COLO668 (cell line): ENCODE measurements at regions not wholly inside any gene's neighbourhood (a gene's known extent, or its start where the extent isn't known, plus 50 kb on each side); places are given as distances from the start of the nearest gene placed in this dataset.

Experiments used
- DNase-seq: peaks from one replicate; lab custom pipeline; 2025; ENCODE audit not compliant: unreplicated experiment; lab: John Stamatoyannopoulos, UW

DNA sequence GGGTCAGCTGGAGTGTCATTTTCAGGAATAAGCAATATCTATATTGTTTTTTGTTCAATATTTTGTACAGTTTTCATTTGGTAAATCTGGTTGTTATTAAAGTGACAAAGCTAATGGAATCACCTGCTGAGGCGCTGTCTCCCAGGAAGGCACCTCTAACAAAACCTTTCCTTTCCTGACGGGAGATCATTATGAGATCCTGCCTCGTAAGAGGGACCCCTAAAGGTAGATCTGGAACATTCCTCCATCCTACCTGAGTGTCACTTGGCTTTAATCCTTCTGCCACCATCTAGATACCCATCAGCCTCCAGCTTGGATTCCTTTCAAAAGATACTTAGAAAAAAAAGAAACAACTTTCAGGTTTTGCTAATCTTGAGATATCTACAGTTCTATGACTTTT lies 157.7 kb downstream of the FAT3 start:
- DNase-seq: no peak

- DNase-seq: no peak
Observed at GRCh38 chr11:92383430-92383829, 158.8 kb downstream of the FAT3 start.

DNA sequence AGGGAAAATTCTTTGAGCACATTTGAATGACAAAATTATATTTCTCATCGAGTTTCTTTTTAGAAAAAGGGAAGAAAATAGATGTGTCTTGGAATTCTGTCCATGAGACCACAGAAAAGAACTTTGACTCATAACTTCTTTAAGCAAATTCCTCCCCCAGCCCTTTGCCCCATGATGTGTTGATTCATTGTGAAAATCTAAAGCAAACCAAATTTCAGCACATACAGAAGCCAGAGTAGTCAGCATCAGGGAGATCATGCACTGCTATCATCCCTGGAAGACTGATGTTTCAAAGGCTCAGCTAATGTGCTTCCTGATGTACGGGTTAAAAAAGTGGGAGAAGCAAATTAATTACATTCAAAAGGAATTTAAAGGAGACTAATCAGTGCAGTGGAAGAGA lies 159.7 kb downstream of the FAT3 start:
- no peak for DNase-seq

GRCh38 chr11:92384802-92385201 lies 160.2 kb downstream of the FAT3 start:
- DNase-seq: no peak

- no peak for DNase-seq
Observed at GRCh38 chr11:92386577-92386976, 162.0 kb downstream of the FAT3 start.

DNA sequence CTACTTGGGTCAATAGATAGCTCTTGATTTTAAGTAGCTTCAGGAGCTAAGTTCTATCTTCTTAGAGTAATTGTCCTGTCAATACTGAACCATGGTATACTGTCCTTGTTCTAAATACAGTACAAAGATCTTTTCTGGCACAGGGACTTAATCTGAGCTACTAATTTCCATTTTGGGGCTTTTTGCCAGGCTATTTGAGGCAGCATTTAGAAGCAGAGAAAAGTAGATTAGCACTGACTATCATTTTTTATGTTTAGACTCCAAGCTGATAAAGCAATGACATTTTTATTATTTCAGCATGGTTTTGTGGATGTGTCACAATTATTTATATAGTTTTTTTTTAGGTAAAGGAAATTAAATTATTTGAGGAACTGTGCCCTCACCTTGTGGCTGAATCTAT lies 163.2 kb downstream of the FAT3 start:
- no peak for DNase-seq

- no peak for DNase-seq
Observed at GRCh38 chr11:92388380-92388779, 163.8 kb downstream of the FAT3 start.

- no peak for DNase-seq
Observed at GRCh38 chr11:92390783-92391182, 166.2 kb downstream of the FAT3 start.

DNA sequence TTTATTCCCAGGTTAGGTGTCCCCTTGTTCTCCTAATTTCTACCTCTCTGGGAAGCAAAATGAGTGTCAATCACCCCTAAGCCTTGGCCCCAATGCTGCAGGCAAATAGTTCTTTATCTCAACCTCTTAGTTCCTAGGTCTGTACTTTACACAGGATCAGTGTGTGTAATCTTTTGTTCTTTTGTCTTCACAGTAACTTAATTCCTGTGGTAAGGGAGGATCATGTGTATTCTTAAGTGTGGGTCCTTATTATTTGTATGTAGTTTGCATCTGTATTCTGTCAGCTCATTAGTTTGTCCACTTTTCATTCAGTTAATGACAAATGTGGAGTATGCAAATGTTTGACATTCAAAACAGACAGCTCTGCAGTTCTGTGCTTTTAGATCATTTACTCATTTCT lies 166.7 kb downstream of the FAT3 start:
- DNase-seq: no peak

- DNase-seq: no peak
Observed at GRCh38 chr11:92391808-92392207, 167.2 kb downstream of the FAT3 start.

DNA sequence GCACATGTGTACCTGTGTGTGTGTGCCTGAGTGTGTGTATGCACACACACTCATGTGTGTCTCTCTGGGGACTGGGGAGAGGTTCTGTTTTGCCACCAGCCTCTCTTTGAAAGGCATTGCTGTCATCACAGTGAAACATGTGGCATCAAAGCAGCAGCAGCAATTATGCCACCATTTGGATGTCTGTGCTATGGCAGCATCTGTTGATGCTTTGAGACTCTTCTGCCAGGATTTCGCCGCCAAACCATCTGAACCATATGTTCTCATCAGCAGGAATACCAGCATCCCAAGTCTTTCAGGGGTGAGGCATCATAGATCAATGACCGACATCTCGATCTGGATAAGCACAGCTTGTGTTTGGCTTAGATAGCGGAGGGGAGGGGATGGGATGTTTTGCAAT lies 168.6 kb downstream of the FAT3 start:
- DNase-seq: no peak

GRCh38 chr11:92396133-92396532 lies 171.5 kb downstream of the FAT3 start:
- no peak for DNase-seq

DNA sequence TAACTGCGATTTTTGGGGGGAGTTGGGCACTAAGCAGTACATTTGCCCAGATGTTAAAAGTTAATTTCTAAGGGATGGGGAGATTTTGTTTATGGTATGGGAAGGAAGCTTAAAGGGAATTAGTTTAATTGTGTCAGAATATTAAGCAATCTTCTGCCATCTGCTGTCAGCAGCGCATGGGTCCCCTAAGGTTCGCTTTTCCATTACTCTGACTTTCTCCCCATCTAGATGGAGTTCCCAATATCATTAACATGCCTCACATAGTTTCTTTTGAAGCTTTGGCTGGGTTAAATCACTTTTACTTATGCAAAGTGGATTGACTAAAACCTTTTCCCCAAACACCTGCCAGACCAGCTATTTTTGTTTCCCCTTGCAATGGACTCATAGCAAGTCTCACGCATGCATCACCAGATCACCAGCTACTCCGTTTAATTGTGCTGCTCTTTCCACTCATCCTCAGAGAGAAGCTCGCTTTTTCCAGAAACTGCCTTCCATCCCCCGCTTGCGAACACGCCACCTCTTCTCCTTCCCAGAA lies 172.7 kb downstream of the FAT3 start:
- no peak for DNase-seq

GRCh38 chr11:92399705-92400104 lies 175.1 kb downstream of the FAT3 start:
- no peak for DNase-seq

- DNase-seq: no peak
Observed at GRCh38 chr11:92401520-92401919, 176.9 kb downstream of the FAT3 start.

- DNase-seq: no peak
Observed at GRCh38 chr11:92406472-92406871, 181.9 kb downstream of the FAT3 start.

GRCh38 chr11:92409355-92409754 lies 184.7 kb downstream of the FAT3 start:
- DNase-seq: no peak

GRCh38 chr11:92409956-92410355 lies 185.3 kb downstream of the FAT3 start:
- no peak for DNase-seq

GRCh38 chr11:92410526-92410925 lies 185.9 kb downstream of the FAT3 start:
- no peak for DNase-seq

DNA sequence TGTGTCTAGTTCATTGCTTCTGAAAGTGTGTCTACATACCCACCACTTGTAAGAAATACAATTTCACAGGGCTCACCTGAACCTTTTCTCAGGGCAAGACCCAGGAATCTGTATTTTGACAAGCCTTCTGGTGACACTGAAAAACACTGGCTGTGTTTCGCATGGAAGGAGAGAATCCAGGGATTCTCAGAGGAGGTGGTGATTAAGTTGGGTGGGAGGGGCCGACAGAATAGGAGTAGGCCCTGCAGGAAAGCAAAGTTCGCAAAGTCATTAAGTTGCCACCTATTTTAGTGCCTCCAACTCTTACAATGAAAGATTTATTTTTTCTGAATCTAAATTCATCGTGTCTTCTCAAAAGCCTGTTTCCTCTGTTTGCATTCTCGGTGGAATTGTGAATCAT lies 186.8 kb downstream of the FAT3 start:
- DNase-seq: no peak

GRCh38 chr11:92413757-92414513 lies 189.3 kb downstream of the FAT3 start:
- no peak for DNase-seq

DNA sequence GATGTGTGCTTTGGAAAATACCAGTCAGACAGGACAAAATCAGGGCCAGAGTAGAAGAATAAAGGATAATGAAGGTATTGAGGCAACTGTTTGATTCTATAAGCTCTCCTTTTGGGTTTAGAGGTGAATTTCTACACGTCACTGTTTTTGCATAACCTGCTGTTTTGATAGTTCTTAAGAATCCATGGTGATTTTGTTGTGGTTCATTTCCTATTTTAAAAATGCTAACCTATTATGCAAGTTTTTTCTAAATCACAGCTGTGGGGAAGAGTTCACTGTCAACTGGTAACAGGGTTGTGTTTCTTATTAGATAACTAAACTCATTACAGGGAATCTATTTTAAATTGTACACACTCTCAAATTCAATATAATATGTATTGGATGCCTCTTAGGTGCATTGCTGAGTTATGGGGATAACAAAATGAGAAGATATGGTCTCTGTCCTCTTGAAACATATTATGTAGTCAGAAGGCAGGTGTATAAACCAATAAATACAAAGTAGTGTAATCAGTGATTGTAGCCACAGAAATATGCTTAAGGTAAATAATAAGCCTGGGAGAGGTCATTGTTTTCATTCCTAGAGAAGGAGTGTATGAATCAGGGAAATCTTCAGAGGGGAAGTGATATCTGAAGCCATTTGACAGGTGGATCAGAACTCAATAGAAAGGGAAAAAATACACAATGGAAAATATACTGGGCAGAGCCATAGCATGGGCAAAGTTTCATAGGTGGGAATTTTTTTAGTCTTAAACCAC lies 192.5 kb downstream of the FAT3 start:
- no peak for DNase-seq
